LNCaP clone FGC (cell line): ENCODE measurements at regions not wholly inside any gene's neighbourhood (a gene's known extent, or its start where the extent isn't known, plus 50 kb on each side); places are given as distances from the start of the nearest gene placed in this dataset.

Experiments used
- DNase-seq: peaks from one replicate; pipeline ENCODE4 v3.0.0-alpha.2; 2011; ENCODE audit warnings: low read depth
- H3K4me3 ChIP-seq: 2 replicates; pipeline ENCODE4 v1.5.1; 2011; ENCODE audit warnings: mild to moderate bottlenecking, low read depth, low read length, control low read depth
- CTCF ChIP-seq: IDR thresholded peaks from 2 replicates; pipeline ENCODE4 v1.5.1; 2012; ENCODE audit warnings: mild to moderate bottlenecking; ENCODE audit not compliant: control insufficient read depth, insufficient read depth; ENCODE audit errors: extremely low read depth

- TF ChIP-seq CTCF: no peak
- H3K4me3 ChIP-seq: no peak overlapping the region
- DNase-seq: no peak
Observed at GRCh38 chr12:24425601-24425970, 476.1 kb upstream of the SOX5 start.

GRCh38 chr12:24424889-24425600, 475.6 kb upstream of the SOX5 start:
- no peak overlapping the region for H3K4me3 ChIP-seq
- no peak for DNase-seq
- no peak for TF ChIP-seq CTCF

- no peak for TF ChIP-seq CTCF
- no peak overlapping the region for H3K4me3 ChIP-seq
- DNase-seq: no peak
Observed at GRCh38 chr12:24424376-24424775, 474.9 kb upstream of the SOX5 start.

- no peak for TF ChIP-seq CTCF
- no peak for DNase-seq
- no peak overlapping the region for H3K4me3 ChIP-seq
Observed at GRCh38 chr12:24423611-24424010, 474.1 kb upstream of the SOX5 start.

- TF ChIP-seq CTCF: no peak
- H3K4me3 ChIP-seq: no peak overlapping the region
- no peak for DNase-seq
Observed at GRCh38 chr12:24421759-24422158, 472.3 kb upstream of the SOX5 start.

- no peak for DNase-seq
- TF ChIP-seq CTCF: no peak
- no peak overlapping the region for H3K4me3 ChIP-seq
Observed at GRCh38 chr12:24418157-24418556, 468.7 kb upstream of the SOX5 start.
